ENCODE measurements at regions not wholly inside any gene's neighbourhood (a gene's known extent, or its start where the extent isn't known, plus 50 kb on each side); places are given as distances from the start of the nearest gene placed in this dataset.

- DNase-seq (ENCODE audit: low read depth) = no peak
- H3K4me3 ChIP-seq (replicated peaks; ENCODE audit: low read depth, low read length) = no peak overlapping the region
- TF ChIP-seq, protein P1, sequence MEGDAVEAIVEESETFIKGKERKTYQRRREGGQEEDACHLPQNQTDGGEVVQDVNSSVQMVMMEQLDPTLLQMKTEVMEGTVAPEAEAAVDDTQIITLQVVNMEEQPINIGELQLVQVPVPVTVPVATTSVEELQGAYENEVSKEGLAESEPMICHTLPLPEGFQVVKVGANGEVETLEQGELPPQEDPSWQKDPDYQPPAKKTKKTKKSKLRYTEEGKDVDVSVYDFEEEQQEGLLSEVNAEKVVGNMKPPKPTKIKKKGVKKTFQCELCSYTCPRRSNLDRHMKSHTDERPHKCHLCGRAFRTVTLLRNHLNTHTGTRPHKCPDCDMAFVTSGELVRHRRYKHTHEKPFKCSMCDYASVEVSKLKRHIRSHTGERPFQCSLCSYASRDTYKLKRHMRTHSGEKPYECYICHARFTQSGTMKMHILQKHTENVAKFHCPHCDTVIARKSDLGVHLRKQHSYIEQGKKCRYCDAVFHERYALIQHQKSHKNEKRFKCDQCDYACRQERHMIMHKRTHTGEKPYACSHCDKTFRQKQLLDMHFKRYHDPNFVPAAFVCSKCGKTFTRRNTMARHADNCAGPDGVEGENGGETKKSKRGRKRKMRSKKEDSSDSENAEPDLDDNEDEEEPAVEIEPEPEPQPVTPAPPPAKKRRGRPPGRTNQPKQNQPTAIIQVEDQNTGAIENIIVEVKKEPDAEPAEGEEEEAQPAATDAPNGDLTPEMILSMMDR (IDR thresholded peaks at IDR 0.05; ENCODE audit: low read length, missing control alignments) = no peak
Observed at GRCh38 chr12:83389237-83389996, 702.7 kb downstream of the TMTC2 start.

DNA sequence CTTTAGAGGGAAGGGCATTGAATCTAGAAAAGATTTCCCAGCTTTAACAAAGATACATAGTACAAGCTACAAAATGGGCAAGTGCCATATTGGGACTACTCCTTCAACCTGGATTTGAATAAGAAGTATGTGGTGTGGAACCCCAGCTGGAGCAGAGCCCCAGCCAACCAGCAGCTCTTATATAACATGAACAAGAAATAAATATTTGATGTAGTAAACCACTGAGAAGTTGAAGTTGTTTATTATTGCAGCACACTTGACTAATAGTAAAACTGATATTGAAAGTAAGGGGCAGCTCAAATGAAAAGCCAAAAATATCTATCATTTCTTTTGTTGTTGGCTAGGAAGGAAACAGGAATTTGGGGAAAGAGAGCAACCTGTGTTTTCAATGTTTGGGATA lies 701.8 kb downstream of the TMTC2 start:
- TF ChIP-seq, protein P1 (IDR thresholded peaks at IDR 0.05; ENCODE audit: low read length, missing control alignments) = no peak
- DNase-seq (ENCODE audit: low read depth) = no peak
- no peak overlapping the region for H3K4me3 ChIP-seq (replicated peaks; ENCODE audit: low read depth, low read length)

- TF ChIP-seq, protein P1 (IDR thresholded peaks at IDR 0.05; ENCODE audit: low read length, missing control alignments) = no peak
- no peak for DNase-seq (ENCODE audit: low read depth)
- no peak overlapping the region for H3K4me3 ChIP-seq (replicated peaks; ENCODE audit: low read depth, low read length)
Observed at GRCh38 chr12:83386527-83387264, 700.0 kb downstream of the TMTC2 start.

- DNase-seq (ENCODE audit: low read depth) = no peak
- no peak overlapping the region for H3K4me3 ChIP-seq (replicated peaks; ENCODE audit: low read depth, low read length)
- TF ChIP-seq, protein P1 (IDR thresholded peaks at IDR 0.05; ENCODE audit: low read length, missing control alignments) = no peak
Observed at GRCh38 chr12:83378186-83378727, 691.6 kb downstream of the TMTC2 start.

DNA sequence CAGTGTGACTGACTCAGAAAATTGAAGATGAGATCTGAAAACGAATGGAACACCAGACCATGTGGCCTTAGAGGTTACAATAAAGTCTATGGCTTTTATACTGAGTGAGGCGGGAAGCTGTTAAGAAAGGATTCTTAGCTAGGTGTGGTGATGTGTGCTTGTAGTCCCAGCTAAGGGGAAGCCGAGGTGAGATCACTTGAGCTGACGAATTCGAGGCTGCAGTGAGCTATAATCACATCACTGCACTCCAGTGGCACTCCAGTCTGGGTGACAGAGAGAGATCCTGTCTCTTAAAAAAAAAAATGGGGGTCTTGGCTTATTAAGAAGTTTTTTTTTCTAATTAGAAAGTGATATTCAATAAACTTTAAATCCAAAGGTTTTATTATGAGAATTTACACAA lies 678.6 kb downstream of the TMTC2 start:
- no peak for DNase-seq (ENCODE audit: low read depth)
- no peak overlapping the region for H3K4me3 ChIP-seq (replicated peaks; ENCODE audit: low read depth, low read length)
- TF ChIP-seq, protein P1 (IDR thresholded peaks at IDR 0.05; ENCODE audit: low read length, missing control alignments) = no peak

DNA sequence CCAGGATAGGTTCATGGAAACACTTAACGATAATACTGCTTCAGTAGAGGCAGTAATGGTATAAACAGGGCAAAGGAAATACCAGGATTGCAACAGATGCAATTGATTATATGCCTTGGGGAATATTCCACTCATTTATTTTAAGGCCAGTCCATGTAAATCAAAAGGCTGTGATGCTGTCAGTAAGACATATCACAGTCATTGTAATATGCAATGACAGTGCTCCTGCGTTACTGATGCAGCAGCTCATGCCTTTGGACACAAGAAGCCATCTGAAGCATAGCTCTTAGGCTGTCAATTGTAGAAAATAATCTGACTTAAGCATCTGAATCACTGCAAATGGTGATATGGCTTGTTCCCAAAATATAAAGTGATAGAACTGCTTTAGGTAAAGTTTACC lies 674.8 kb downstream of the TMTC2 start:
- TF ChIP-seq, protein P1 (IDR thresholded peaks at IDR 0.05; ENCODE audit: low read length, missing control alignments) = no peak
- no peak for DNase-seq (ENCODE audit: low read depth)
- H3K4me3 ChIP-seq (replicated peaks; ENCODE audit: low read depth, low read length) = no peak overlapping the region
